ENCODE measurements at regions not wholly inside any gene's neighbourhood (a gene's known extent, or its start where the extent isn't known, plus 50 kb on each side); places are given as distances from the start of the nearest gene placed in this dataset.

DNA sequence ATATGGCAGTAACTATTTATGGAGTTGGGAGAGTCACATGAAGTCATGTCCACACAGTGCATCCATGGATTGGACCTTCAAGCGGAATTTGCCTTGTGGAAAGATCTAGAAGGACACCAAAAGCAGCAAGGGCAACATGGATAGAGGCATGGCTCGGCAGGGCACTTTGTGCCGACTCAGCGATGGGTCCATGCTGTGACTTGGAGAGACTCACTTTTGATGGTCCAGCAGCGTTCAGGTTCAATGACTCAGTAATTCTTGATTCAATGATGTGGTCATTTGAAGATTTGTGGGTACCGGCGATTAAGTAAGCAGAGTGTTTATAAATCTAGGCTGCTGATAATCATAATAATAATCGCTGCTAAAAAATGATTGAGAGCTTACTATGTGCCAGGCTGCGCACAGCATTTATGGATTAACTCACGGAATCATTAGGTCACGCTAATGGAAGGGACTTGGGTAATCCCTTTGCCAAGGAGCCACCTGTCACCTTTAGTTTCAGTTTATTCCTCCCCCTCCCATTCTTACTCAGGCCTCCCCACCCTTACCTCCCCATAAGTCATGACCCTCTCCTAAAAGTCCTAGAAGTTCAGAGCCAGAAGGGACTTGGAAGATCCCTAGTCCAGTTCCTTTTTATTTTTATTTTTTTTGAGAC lies 127.5 kb upstream of the CRHR1 start:
- Histone ChIP-seq H3K27ac (no peak overlapping the region), H3K36me3 (ENCODE audit: insufficient read depth in 1 of 2, low read depth in 1 of 2) (no peaks in the 10 kb centered on the region), H3K27me3 (ENCODE audit: insufficient read depth in 3 of 3, low read length in 2 of 3) (peaks cover 0 to 5% (median 2%) of the 10 kb centered on the region in 3 donors), H3K4me3 (no peak overlapping the region), H3K9me3 (no peaks in the 10 kb centered on the region), H3K4me1 (no peaks in the 10 kb centered on the region)
- ATAC-seq (no peak), DNase-seq (no peak)
- WGBS, 3 donors, result 82 to 86% (median 83%) methylated on average over 11 of the region's 11 CpGs
- intact Hi-C loops (cut with DNase I), result no loop called here
- TF ChIP-seq, protein P1, sequence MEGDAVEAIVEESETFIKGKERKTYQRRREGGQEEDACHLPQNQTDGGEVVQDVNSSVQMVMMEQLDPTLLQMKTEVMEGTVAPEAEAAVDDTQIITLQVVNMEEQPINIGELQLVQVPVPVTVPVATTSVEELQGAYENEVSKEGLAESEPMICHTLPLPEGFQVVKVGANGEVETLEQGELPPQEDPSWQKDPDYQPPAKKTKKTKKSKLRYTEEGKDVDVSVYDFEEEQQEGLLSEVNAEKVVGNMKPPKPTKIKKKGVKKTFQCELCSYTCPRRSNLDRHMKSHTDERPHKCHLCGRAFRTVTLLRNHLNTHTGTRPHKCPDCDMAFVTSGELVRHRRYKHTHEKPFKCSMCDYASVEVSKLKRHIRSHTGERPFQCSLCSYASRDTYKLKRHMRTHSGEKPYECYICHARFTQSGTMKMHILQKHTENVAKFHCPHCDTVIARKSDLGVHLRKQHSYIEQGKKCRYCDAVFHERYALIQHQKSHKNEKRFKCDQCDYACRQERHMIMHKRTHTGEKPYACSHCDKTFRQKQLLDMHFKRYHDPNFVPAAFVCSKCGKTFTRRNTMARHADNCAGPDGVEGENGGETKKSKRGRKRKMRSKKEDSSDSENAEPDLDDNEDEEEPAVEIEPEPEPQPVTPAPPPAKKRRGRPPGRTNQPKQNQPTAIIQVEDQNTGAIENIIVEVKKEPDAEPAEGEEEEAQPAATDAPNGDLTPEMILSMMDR (IDR thresholded peaks at IDR 0.05), result no peak

DNA sequence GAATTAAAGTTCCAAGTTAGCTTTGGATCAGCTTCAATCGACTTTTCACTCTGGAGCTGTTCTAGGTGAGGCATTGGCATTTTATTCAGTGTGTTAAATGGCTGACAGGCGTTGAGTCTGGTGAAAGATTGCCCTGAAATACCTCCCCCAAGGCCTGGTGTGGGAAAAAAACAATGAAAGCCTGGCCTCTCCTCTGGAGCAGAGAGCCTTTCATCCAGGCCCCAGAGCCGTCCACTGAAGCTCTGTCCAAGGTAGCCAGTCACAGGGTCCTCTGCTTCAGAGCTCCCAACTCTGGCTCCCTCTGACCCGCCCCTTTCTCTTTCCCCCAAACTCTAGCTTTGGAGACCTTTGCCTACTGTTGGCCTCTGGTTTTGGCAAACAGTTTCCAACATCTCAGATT lies 123.6 kb upstream of the CRHR1 start:
- whole genome bisulfite sequencing, 3 donors, result 30 to 41% (median 36%) methylated on average over 4 of the region's 4 CpGs
- Histone ChIP-seq H3K4me3 (no peak overlapping the region), H3K9me3 (no peaks in the 10 kb centered on the region), H3K36me3 (ENCODE audit: insufficient read depth in 1 of 2, low read depth in 1 of 2) (no peaks in the 10 kb centered on the region), H3K4me1 (no peaks in the 10 kb centered on the region), H3K27ac (no peak overlapping the region), H3K27me3 (ENCODE audit: insufficient read depth in 3 of 3, low read length in 2 of 3) (peaks cover 0 to 19% (median 3%) of the 10 kb centered on the region in 3 donors)
- DNase-seq (no peak), ATAC-seq (no peak)
- TF ChIP-seq, protein P1 (IDR thresholded peaks at IDR 0.05), result no peak
- intact Hi-C loops (cut with DNase I), result no loop called here

DNA sequence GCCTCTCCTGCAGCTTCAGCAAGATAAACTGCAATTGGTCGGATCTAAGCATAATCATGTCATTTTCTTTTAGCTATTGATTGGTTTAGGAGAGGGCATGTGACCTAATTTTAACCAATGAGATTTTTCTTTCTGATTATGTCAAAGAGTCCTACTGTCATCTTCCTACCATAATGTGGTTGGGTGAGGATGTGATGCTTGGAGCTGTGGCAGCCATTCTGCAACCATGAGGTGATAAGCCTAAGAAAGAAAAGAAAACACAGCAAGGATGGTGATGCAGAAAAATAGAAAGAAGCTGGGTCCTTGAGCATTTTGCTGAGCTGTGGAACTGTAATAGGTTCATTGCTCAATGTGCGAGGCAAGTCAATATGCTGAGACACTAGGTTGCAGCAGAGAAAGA lies 121.7 kb upstream of the CRHR1 start:
- intact Hi-C loops (cut with DNase I), result no loop called here
- no peaks in the 10 kb centered on the region for H3K36me3 ChIP-seq (ENCODE audit: insufficient read depth in 1 of 2, low read depth in 1 of 2)
- H3K9me3 ChIP-seq, result no peaks in the 10 kb centered on the region
- no peaks in the 10 kb centered on the region for H3K4me1 ChIP-seq
- peaks cover 0 to 19% (median 3%) of the 10 kb centered on the region in 3 donors for H3K27me3 ChIP-seq (ENCODE audit: insufficient read depth in 3 of 3, low read length in 2 of 3)
- H3K27ac ChIP-seq, result no peak overlapping the region
- ATAC-seq (no peak), DNase-seq (no peak)
- H3K4me3 ChIP-seq, result no peak overlapping the region
- TF ChIP-seq, protein P1 (IDR thresholded peaks at IDR 0.05), result no peak
- WGBS, 3 donors, result 96% methylated on average over 2 of the region's 2 CpGs

DNA sequence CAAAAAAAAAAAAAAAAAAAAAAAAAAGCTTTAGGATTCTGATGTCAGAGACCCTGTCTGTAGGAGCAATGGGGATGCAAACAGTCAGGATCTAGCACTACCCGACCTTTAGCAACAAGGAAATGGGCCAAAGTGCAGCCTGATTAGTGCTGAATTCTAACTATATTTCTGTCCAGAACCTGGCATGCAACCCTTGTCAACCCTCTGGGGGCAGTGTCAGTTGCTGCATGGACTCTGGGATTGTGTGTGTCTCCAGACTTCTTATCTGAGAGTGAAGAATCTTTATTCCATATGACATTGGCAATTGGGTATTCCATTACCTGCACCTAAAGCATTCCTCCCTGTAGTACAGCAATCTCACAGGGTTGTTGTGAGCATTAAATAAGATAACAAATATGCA lies 120.3 kb upstream of the CRHR1 start:
- Histone ChIP-seq H3K9me3 (no peaks in the 10 kb centered on the region), H3K4me3 (no peak overlapping the region), H3K27ac (no peak overlapping the region), H3K36me3 (ENCODE audit: insufficient read depth in 1 of 2, low read depth in 1 of 2) (no peaks in the 10 kb centered on the region), H3K27me3 (ENCODE audit: insufficient read depth in 3 of 3, low read length in 2 of 3) (peaks cover 0 to 19% (median 3%) of the 10 kb centered on the region in 3 donors), H3K4me1 (no peaks in the 10 kb centered on the region)
- intact Hi-C loops (cut with DNase I), result no loop called here
- no peak for ATAC-seq
- 29 to 43% (median 33%) methylated on average over 1 of the region's 1 CpG for WGBS, 3 donors
- TF ChIP-seq, protein P1 (IDR thresholded peaks at IDR 0.05), result no peak
- DNase-seq, result no peak

DNA sequence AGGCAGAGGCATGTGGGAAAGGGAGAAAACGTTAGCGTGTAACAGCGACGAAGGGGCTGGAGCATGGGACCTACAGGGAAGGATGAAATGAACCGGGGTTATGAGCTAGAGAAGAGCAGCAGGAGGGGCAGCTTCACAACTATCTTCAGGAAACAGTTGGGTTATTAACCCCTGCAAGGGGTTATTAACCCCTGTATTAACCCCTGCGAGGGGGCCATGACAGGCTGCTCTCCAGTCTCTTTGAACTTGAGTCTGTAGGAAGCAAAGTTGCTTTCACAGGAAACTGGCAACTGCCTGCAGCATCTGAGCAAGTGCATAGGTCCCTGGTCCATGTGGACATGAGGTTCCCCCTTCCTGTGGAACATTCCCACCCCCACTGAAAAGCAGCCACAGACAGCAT lies 119.2 kb upstream of the CRHR1 start:
- WGBS, 3 donors, result 16 to 19% (median 18%) methylated on average over 6 of the region's 6 CpGs
- ATAC-seq, result no peak

More for the DNA sequence above, 119.2 kb upstream of the CRHR1 start:
- intact Hi-C loops (cut with DNase I), result no loop called here
- TF ChIP-seq, protein P1 (IDR thresholded peaks at IDR 0.05), result no peak
- Histone ChIP-seq H3K36me3 (ENCODE audit: insufficient read depth in 1 of 2, low read depth in 1 of 2) (no peaks in the 10 kb centered on the region), H3K4me3 (no peak overlapping the region), H3K4me1 (no peaks in the 10 kb centered on the region), H3K27me3 (ENCODE audit: insufficient read depth in 3 of 3, low read length in 2 of 3) (peaks cover 0 to 16% (median 6%) of the 10 kb centered on the region in 3 donors), H3K27ac (no peak overlapping the region), H3K9me3 (no peaks in the 10 kb centered on the region)
- DNase-seq, result no peak

All from psoas muscle (tissue), 7 donors.